ENCODE measurements at regions not wholly inside any gene's neighbourhood (a gene's known extent, or its start where the extent isn't known, plus 50 kb on each side); places are given as distances from the start of the nearest gene placed in this dataset.

DNA sequence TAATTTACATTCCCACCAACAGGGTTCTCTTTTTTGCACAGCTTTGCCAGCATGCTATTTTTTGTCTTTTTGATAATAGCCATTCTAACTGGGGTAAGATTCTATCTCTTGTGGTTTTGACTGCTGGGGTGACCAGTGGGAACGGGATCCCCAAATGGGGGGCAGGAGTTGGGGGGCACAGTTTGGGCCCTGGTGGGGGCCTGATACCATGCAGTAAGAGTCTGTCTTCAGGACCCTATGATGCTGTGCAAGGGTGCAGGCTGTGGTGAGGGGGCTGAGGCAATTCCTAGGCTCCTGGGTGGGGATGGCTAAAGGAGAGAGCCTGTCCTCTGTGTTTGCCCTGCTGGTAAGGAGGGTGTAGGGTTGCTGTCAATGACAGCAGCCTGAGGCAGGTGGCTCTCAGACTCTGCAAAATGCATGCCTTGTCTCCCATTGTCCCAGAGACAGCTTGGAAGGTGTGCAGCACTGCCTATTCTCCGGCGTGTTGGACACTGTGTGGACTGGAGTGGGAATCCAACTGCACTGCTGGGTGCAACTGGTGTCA, 172.7 kb upstream of the ARHGAP24 start:
- Histone ChIP-seq H3K27me3 (ENCODE audit: insufficient read depth, low read length) (no peaks in the 10 kb centered on the region), H3K79me1 (ENCODE audit: insufficient read depth, low read depth, low read length, poor library complexity, severe bottlenecking) (no peaks in the 10 kb centered on the region), H2BK15ac (ENCODE audit: low read depth, low read length) (no peak overlapping the region), H3K4me1 (ENCODE audit: insufficient read depth, low read length) (no peaks in the 10 kb centered on the region; the same call in 1 of the 2 replicates), H2BK12ac (ENCODE audit: insufficient read length, low read depth, low read length) (no peak overlapping the region), H3K9ac (ENCODE audit: extremely low read depth, insufficient read length, low read length) (no peak overlapping the region), H4K8ac (replicated peaks; ENCODE audit: insufficient read length, low read depth, low read length) (no peak overlapping the region), H4K91ac (ENCODE audit: insufficient read length, low read depth, low read length) (no peak overlapping the region), H3K56ac (ENCODE audit: insufficient read length, low read depth, low read length) (no peak overlapping the region), H2BK5ac (ENCODE audit: insufficient read length, low read length) (no peak overlapping the region), H3K9me3 (ENCODE audit: control insufficient read depth, low read depth, low read length) (no peaks in the 10 kb centered on the region), H2BK120ac (ENCODE audit: low read depth, low read length, poor library complexity, severe bottlenecking) (no peak overlapping the region), H3K23me2 (ENCODE audit: insufficient read length, low read depth, low read length, poor library complexity, severe bottlenecking) (no peaks in the 10 kb centered on the region), H3K18ac (ENCODE audit: insufficient read length, low read depth, low read length) (no peak overlapping the region), H3K4me2 (ENCODE audit: insufficient read depth, insufficient read length, low read length) (no peak overlapping the region), H3K4ac (ENCODE audit: low read depth, low read length) (no peak overlapping the region), H3K14ac (ENCODE audit: insufficient read depth, low read length) (no peak overlapping the region), H3K23ac (ENCODE audit: insufficient read length, low read depth, low read length) (no peak overlapping the region), H2AK5ac (ENCODE audit: insufficient read length, low read length) (no peak overlapping the region), H3K79me2 (ENCODE audit: insufficient read depth, low read length) (no peaks in the 10 kb centered on the region), H2AFZ (ENCODE audit: low read length) (no peak overlapping the region), H4K5ac (ENCODE audit: insufficient read length, low read depth, low read length) (no peak overlapping the region), H3T11ph (ENCODE audit: low read length) (no peak overlapping the region), H2BK20ac (ENCODE audit: low read depth, low read length, poor library complexity, severe bottlenecking) (no peak overlapping the region), H4K20me1 (ENCODE audit: control insufficient read depth, insufficient read depth, insufficient read length) (no peaks in the 10 kb centered on the region), H3K27ac (ENCODE audit: insufficient read length, low read depth, low read length) (no peak overlapping the region)
- no peak overlapping the region for H3K4me3 Mint-ChIP-seq
- H3K27ac Mint-ChIP-seq: peak overlapping the region in 1 of 3 experiments; percentile 91; a peak in 3 of 7 replicates
- no peaks in the 10 kb centered on the region for H3K9me3 Mint-ChIP-seq
- TF ChIP-seq CTCF (conservative IDR thresholded peaks at IDR 0.05): no peak
- WGBS (ENCODE audit: extremely low coverage, insufficient read length, low lambda C conversion rate): no CpG with 5 or more reads among the region's 3 CpGs
- peaks cover 26 to 27% of the 10 kb centered on the region in 2 experiments for H3K4me1 Mint-ChIP-seq
- H3K36me3 Mint-ChIP-seq (ENCODE audit: insufficient read depth in 1 of 3, low read depth in 3 of 3): no peaks in the 10 kb centered on the region
- H3K27me3 Mint-ChIP-seq (ENCODE audit: low read depth): no peaks in the 10 kb centered on the region
- DNase-seq: no peak

All from H9 (cell line).